Esophagus muscularis mucosa (tissue), 3 donors: ENCODE measurements at regions not wholly inside any gene's neighbourhood (a gene's known extent, or its start where the extent isn't known, plus 50 kb on each side); places are given as distances from the start of the nearest gene placed in this dataset.

Experiments used
- POLR2AphosphoS5 ChIP-seq, 2 donors: sonication (generic); formaldehyde crosslinking; IDR thresholded peaks; one replicate each; pipeline ENCODE4 v1.6.1; 2017; ENCODE audit warnings: antibody characterized with exemption in 2 of 2
- TF ChIP-seq, protein P1 (sequence below), 3 experiments: fragments of 200-600 bp in 2 of 3; fragments of 450-650 bp in 1 of 3; sonication (generic) in 2 of 3; IDR thresholded peaks; one replicate each; pipeline ENCODE4 v1.5.1; 2017 to 2019; ENCODE audit warnings: antibody characterized with exemption in 3 of 3, mild to moderate bottlenecking in 2 of 3, moderate library complexity in 1 of 3

DNA sequence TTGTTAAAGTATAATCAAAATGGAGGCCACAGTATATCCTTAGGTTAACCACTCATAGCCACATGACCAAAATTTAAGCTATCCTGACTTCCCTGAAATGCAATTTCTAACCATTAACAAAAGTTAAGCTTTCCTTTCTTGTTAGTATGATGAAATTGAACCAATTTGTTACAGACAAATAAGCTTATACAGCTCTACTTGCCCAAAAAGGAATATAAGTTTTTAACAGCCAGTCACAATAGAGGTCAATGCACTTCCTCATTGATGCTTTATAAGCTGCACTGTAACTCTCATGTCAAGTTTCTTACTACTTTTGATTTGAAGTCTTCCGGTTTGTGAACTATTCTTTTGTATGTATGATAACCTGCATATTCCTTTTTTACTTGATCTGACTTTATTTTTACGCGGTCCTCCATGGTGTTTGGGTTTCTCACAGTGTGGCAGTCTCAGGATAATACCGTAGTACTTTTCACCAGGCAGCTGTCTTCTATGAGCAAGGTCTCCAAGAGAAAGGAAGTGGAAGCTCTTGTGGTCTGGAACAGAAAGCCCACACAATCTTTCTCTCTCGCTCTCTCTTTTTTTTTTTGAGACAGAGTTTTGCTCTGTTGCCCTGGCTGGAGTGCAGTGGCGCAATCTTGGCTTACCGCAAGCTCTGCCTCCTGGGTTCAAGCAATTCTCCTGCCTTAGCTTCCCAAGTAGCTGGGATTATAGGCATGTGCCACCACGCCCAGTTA is 331.6 kb downstream of the SRGAP2C start:
- TF ChIP-seq, protein P1, sequence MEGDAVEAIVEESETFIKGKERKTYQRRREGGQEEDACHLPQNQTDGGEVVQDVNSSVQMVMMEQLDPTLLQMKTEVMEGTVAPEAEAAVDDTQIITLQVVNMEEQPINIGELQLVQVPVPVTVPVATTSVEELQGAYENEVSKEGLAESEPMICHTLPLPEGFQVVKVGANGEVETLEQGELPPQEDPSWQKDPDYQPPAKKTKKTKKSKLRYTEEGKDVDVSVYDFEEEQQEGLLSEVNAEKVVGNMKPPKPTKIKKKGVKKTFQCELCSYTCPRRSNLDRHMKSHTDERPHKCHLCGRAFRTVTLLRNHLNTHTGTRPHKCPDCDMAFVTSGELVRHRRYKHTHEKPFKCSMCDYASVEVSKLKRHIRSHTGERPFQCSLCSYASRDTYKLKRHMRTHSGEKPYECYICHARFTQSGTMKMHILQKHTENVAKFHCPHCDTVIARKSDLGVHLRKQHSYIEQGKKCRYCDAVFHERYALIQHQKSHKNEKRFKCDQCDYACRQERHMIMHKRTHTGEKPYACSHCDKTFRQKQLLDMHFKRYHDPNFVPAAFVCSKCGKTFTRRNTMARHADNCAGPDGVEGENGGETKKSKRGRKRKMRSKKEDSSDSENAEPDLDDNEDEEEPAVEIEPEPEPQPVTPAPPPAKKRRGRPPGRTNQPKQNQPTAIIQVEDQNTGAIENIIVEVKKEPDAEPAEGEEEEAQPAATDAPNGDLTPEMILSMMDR (IDR thresholded peaks at IDR 0.05), result no peak
- TF ChIP-seq POLR2AphosphoS5 (IDR thresholded peaks at IDR 0.05), result no peak
